IPS-15b (cell line): ENCODE measurements at regions not wholly inside any gene's neighbourhood (a gene's known extent, or its start where the extent isn't known, plus 50 kb on each side); places are given as distances from the start of the nearest gene placed in this dataset.
"Not testable (repeated sequence)": the region's sequence is repeated elsewhere in the genome, so short reads cannot be mapped to it uniquely, and the experiment has no call there.

Experiments
- H3K27me3 ChIP-seq: one replicate; pipeline ENCODE4 v1.6.1; 2013; ENCODE audit warnings: low read length; ENCODE audit not compliant: control insufficient read depth, insufficient read depth
- H3K36me3 ChIP-seq: one replicate; pipeline ENCODE4 v1.6.1; 2013; ENCODE audit warnings: low read length; ENCODE audit not compliant: control insufficient read depth, insufficient read depth
- H3K4me1 ChIP-seq: one replicate; pipeline ENCODE4 v1.6.1; 2013; ENCODE audit warnings: mild to moderate bottlenecking, low read length; ENCODE audit not compliant: control insufficient read depth, insufficient read depth
- H3K4me3 ChIP-seq: one replicate; pipeline ENCODE4 v1.5.1; 2013; ENCODE audit warnings: low read depth, low read length
- H3K9ac ChIP-seq: one replicate; pipeline ENCODE4 v1.6.1; 2013; ENCODE audit warnings: low read depth, mild to moderate bottlenecking, low read length
- H3K9me3 ChIP-seq: one replicate; pipeline ENCODE4 v1.6.1; 2013; ENCODE audit warnings: mild to moderate bottlenecking, low read length; ENCODE audit not compliant: control insufficient read depth, insufficient read depth

- no peaks in the 10 kb centered on the region for H3K36me3 ChIP-seq
- no peak overlapping the region for H3K4me3 ChIP-seq
- no peaks in the 10 kb centered on the region for H3K4me1 ChIP-seq
- no peaks in the 10 kb centered on the region for H3K27me3 ChIP-seq
- no peaks in the 10 kb centered on the region for H3K9me3 ChIP-seq
- H3K9ac ChIP-seq = no peak overlapping the region
Measured at GRCh38 chr20:16864963-16865362, 116.8 kb downstream of the OTOR start.

GRCh38 chr20:16865406-16865805 is 117.2 kb downstream of the OTOR start:
- no peak overlapping the region for H3K4me3 ChIP-seq
- H3K4me1 ChIP-seq = no peaks in the 10 kb centered on the region
- no peaks in the 10 kb centered on the region for H3K36me3 ChIP-seq
- H3K9ac ChIP-seq = no peak overlapping the region
- no peaks in the 10 kb centered on the region for H3K9me3 ChIP-seq
- no peaks in the 10 kb centered on the region for H3K27me3 ChIP-seq

- H3K36me3 ChIP-seq, H3K9me3 ChIP-seq, H3K4me3 ChIP-seq, H3K4me1 ChIP-seq, H3K9ac ChIP-seq, H3K27me3 ChIP-seq: not testable (repeated sequence)
Measured at GRCh38 chr20:16873124-16873523, 125.0 kb downstream of the OTOR start.

GRCh38 chr20:16877053-16877554 is 128.9 kb downstream of the OTOR start:
- H3K9ac ChIP-seq = no peak overlapping the region
- H3K4me3 ChIP-seq = no peak overlapping the region
- H3K4me1 ChIP-seq = no peaks in the 10 kb centered on the region
- no peaks in the 10 kb centered on the region for H3K27me3 ChIP-seq
- no peaks in the 10 kb centered on the region for H3K9me3 ChIP-seq
- H3K36me3 ChIP-seq = no peaks in the 10 kb centered on the region

- Histone ChIP-seq H3K4me3 (no peak overlapping the region), H3K27me3 (no peaks in the 10 kb centered on the region), H3K4me1 (no peaks in the 10 kb centered on the region), H3K36me3 (peaks cover 2% of the 10 kb centered on the region), H3K9ac (no peak overlapping the region), H3K9me3 (no peaks in the 10 kb centered on the region)
Measured at GRCh38 chr20:16885746-16886145, 137.6 kb downstream of the OTOR start.

GRCh38 chr20:16898433-16898832 is 150.3 kb downstream of the OTOR start:
- H3K27me3 ChIP-seq = no peaks in the 10 kb centered on the region
- no peaks in the 10 kb centered on the region for H3K4me1 ChIP-seq
- H3K36me3 ChIP-seq = no peaks in the 10 kb centered on the region
- H3K4me3 ChIP-seq = no peak overlapping the region
- no peaks in the 10 kb centered on the region for H3K9me3 ChIP-seq
- no peak overlapping the region for H3K9ac ChIP-seq

- Histone ChIP-seq H3K4me3 (no peak overlapping the region), H3K36me3 (no peaks in the 10 kb centered on the region), H3K4me1 (no peaks in the 10 kb centered on the region), H3K9ac (no peak overlapping the region), H3K27me3 (no peaks in the 10 kb centered on the region), H3K9me3 (no peaks in the 10 kb centered on the region)
Measured at GRCh38 chr20:16902662-16903061, 154.5 kb downstream of the OTOR start.

- Histone ChIP-seq H3K36me3 (no peaks in the 10 kb centered on the region), H3K9me3 (no peaks in the 10 kb centered on the region), H3K4me3 (no peak overlapping the region), H3K4me1 (no peaks in the 10 kb centered on the region), H3K27me3 (no peaks in the 10 kb centered on the region), H3K9ac (no peak overlapping the region)
Measured at GRCh38 chr20:16904751-16905150, 156.6 kb downstream of the OTOR start.

GRCh38 chr20:16914277-16914676 is 166.1 kb downstream of the OTOR start:
- peaks cover 3% of the 10 kb centered on the region for H3K9me3 ChIP-seq
- H3K9ac ChIP-seq = no peak overlapping the region
- H3K4me3 ChIP-seq = no peak overlapping the region
- no peaks in the 10 kb centered on the region for H3K4me1 ChIP-seq
- no peaks in the 10 kb centered on the region for H3K36me3 ChIP-seq
- no peaks in the 10 kb centered on the region for H3K27me3 ChIP-seq

GRCh38 chr20:16916165-16916564 is 168.0 kb downstream of the OTOR start:
- H3K9ac ChIP-seq = no peak overlapping the region
- peaks cover 3% of the 10 kb centered on the region for H3K9me3 ChIP-seq
- H3K27me3 ChIP-seq = no peaks in the 10 kb centered on the region
- H3K36me3 ChIP-seq = no peaks in the 10 kb centered on the region
- H3K4me1 ChIP-seq = no peaks in the 10 kb centered on the region
- no peak overlapping the region for H3K4me3 ChIP-seq

GRCh38 chr20:16917636-16918035 is 169.5 kb downstream of the OTOR start:
- Histone ChIP-seq H3K9ac (no peak overlapping the region), H3K36me3 (no peaks in the 10 kb centered on the region), H3K27me3 (no peaks in the 10 kb centered on the region), H3K4me3 (no peak overlapping the region), H3K4me1 (peaks cover 5% of the 10 kb centered on the region), H3K9me3 (peaks cover 3% of the 10 kb centered on the region)

GRCh38 chr20:16918366-16918765 is 170.2 kb downstream of the OTOR start:
- H3K4me3 ChIP-seq = no peak overlapping the region
- H3K27me3 ChIP-seq = no peaks in the 10 kb centered on the region
- H3K36me3 ChIP-seq = no peaks in the 10 kb centered on the region
- peaks cover 3% of the 10 kb centered on the region for H3K9me3 ChIP-seq
- H3K4me1 ChIP-seq = peaks cover 5% of the 10 kb centered on the region
- H3K9ac ChIP-seq = no peak overlapping the region

- H3K9me3 ChIP-seq = peaks cover 3% of the 10 kb centered on the region
- no peaks in the 10 kb centered on the region for H3K27me3 ChIP-seq
- H3K4me3 ChIP-seq = no peak overlapping the region
- peaks cover 5% of the 10 kb centered on the region for H3K4me1 ChIP-seq
- H3K36me3 ChIP-seq = no peaks in the 10 kb centered on the region
- no peak overlapping the region for H3K9ac ChIP-seq
Measured at GRCh38 chr20:16919841-16920240, 171.7 kb downstream of the OTOR start.
